DOHH2 (cell line): ENCODE measurements at regions not wholly inside any gene's neighbourhood (a gene's known extent, or its start where the extent isn't known, plus 50 kb on each side); places are given as distances from the start of the nearest gene placed in this dataset.

Experiments
- EZH2phosphoT487 ChIP-seq: fragments of 200-600 bp; sonication (generic); IDR thresholded peaks from 2 replicates; pipeline ENCODE4 v1.6.1; 2017; ENCODE audit warnings: borderline replicate concordance, mild to moderate bottlenecking, antibody characterized with exemption, low read length, moderate library complexity, mixed read lengths
- TF ChIP-seq, protein P1 (sequence below): fragments of 200-600 bp; sonication (generic); IDR thresholded peaks from one replicate; pipeline ENCODE4 v1.5.1; 2014; ENCODE audit warnings: antibody characterized with exemption, mild to moderate bottlenecking, low read depth, low read length; ENCODE audit not compliant: poor library complexity, severe bottlenecking

DNA sequence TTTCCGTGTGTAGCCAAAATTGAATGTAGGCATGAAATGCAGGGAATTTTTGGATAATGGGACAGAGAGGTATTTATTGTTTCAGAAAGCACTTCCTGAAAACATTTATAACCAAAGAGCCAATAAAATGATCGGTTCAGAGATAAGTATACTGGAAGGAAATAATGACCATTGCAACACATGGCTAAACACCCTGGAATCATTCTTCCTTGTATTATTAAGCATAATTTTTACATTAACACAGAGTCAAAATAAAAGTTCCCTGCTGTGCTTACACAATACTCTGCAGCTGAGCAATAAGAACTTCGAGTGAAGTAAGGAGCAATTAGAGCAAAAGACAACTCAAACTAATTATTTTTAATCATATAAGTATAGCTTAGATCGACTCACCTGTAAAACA is 648.3 kb downstream of the TNS3 start:
- TF ChIP-seq, protein P1, sequence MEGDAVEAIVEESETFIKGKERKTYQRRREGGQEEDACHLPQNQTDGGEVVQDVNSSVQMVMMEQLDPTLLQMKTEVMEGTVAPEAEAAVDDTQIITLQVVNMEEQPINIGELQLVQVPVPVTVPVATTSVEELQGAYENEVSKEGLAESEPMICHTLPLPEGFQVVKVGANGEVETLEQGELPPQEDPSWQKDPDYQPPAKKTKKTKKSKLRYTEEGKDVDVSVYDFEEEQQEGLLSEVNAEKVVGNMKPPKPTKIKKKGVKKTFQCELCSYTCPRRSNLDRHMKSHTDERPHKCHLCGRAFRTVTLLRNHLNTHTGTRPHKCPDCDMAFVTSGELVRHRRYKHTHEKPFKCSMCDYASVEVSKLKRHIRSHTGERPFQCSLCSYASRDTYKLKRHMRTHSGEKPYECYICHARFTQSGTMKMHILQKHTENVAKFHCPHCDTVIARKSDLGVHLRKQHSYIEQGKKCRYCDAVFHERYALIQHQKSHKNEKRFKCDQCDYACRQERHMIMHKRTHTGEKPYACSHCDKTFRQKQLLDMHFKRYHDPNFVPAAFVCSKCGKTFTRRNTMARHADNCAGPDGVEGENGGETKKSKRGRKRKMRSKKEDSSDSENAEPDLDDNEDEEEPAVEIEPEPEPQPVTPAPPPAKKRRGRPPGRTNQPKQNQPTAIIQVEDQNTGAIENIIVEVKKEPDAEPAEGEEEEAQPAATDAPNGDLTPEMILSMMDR: no peak
- no peak for TF ChIP-seq EZH2phosphoT487
